GM10847 (cell line): ENCODE measurements at regions not wholly inside any gene's neighbourhood (a gene's known extent, or its start where the extent isn't known, plus 50 kb on each side); places are given as distances from the start of the nearest gene placed in this dataset.

ENCODE experiments used
- POLR2A ChIP-seq: IDR thresholded peaks from 2 replicates; pipeline ENCODE4 v1.6.1; 2011; ENCODE audit not compliant: insufficient read length; ENCODE audit errors: extremely low read depth

DNA sequence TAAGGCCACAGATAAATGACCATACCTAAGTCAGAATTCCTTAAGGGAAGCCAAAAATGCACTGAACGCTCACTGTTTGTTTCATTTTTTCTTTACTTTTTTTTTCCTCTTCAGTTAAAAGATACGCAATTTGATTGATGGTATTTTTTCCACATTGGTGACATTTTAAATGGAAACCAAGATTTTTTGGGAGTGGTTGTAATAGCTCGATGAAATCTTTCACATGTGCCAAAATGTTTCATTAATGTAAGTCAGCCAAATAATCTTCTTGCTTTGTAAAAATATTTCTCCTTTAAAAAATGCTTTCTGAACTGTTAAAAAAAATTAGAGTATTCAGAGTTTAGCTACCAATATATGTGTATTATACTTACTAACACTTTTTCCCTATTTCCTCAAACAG is 339.8 kb downstream of the ZEB2 start:
- TF ChIP-seq POLR2A, result no peak

DNA sequence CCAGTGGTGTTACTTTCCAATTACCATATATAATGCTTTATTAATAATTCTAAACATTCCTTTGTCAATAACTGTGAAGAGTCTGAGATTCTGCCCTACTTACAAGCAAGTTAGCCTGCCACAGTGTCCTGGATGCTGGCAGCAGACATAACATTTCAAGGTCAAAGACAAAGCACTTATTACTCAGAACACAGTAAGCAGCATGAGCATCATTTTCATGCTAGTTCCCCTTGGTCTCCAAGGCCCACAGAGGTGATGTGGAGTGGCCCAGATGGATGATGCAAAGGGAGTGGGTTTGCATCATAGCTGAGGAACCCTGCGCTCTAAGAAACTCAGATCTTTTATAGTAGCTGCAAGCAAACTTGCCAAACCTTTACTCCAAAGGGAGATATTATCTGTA is 349.7 kb downstream of the ZEB2 start:
- TF ChIP-seq POLR2A, result no peak

DNA sequence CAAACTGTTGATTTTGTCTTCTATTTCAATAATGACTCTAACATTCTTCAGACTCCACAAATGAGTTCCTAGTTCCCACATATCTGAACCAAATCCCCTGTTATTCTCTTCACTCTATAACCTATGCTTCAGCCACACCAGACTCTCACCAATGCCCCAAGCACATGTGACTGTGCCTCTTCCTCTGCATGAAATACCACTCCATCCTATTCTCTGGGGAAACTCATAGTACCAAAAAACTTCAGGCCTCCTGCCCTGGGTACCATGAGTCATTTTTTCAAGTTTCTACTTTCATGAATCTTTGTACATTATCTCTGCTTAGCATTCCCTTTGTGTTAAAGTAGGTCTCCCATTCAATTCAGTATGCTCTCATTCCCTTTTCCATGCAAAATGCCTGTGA is 353.2 kb downstream of the ZEB2 start:
- TF ChIP-seq POLR2A, result no peak

DNA sequence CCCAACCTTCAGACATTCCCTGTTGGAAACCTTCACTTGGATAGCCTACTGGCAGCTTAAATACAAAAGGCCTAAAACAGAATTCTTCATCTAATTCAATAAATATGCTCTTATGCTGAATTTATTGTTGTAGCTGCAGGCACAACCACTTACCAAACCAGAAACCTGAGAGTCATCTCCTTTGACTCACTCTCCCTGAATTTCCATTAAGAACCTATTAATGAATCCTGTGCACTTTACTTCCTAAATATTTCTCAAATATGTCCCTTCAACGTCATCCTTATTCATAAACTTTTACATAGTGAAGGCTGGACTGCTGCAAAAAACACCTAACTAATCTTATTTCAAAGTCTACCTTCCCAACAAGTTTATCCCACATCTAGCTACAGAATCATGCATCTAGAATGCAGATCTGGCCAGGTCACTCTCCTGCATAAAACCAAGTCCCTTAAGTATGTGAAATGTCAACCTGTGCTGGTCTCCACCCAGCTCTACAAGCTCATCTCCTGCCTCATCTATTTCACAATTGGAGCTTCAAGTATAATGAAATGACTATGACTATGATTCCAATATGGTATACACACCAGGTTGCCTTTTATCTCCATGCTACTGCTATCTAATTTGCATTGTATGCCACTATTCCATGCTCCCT is 354.2 kb downstream of the ZEB2 start:
- TF ChIP-seq POLR2A, result no peak

DNA sequence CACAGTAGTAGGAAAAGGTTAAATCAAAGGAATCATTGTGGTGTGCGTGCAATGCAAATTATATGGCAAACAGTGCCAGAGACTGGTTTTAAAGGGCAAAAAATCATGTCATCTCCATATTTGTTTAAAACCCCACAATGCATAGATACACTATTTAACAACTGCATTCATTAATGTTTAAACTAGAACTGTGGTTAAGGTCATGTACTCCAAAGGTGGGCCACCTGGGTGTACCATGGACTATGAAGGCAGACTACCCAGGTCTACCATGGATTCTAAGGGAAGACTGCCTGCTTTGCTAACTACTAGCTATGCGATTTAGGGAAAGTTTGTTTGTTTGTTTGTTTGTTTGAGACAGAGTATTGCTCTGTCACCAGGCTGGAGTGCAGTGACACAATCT is 356.3 kb downstream of the ZEB2 start:
- no peak for TF ChIP-seq POLR2A

DNA sequence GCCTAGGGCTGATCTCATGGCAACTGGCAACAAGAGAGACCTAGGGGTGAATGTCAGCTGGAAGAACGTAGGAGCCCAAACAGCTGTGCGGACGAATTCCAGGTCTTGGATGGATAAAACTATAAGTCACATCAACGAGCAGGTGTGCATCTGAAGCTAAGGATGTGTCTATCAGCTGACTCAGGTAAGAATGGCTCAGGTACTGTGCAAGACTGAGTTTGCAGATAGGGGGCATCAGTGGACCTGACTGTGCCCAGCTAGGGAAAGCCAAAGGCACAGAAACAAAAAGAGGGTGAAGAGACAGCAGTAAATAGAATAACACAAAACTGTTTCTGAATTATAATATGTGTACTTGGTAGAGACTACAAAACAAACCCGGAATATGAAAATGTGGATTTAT is 357.3 kb downstream of the ZEB2 start:
- TF ChIP-seq POLR2A, result no peak

DNA sequence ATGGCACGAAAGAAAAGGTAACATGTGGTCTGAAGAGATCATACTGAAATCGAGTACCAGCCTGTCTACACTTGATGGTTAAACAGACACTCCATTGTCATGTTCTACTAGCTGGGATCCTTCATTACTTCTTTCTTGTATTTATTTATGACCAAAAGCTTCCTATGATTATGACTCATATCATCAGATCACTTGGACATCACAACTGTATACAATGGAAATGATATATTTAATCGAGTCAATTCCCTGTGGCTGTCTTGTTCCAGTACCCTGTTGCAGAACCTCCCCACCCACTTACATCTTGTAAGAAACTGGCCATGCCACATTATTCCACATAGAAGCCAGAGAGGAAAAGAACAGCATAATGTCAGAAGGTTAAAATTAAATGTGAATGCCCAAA is 358.9 kb downstream of the ZEB2 start:
- TF ChIP-seq POLR2A, result no peak

DNA sequence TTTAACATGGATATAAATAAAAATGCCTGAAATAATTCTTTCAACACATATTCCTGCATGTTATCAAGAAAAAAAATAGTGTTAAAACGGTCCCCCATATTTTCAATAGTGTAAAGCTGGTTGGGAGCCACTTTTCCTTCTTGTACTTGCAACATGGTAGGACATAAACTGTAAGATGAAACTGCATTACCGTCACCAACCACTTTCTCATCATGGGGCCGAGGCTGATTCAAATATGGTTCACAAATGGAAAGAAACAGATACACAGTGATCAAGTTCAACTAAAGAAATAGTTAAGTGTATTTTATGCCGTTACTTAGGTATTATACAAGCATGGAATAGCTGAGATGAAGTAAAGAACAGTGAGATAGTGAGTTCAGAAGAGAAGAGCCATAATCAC is 360.7 kb downstream of the ZEB2 start:
- no peak for TF ChIP-seq POLR2A

DNA sequence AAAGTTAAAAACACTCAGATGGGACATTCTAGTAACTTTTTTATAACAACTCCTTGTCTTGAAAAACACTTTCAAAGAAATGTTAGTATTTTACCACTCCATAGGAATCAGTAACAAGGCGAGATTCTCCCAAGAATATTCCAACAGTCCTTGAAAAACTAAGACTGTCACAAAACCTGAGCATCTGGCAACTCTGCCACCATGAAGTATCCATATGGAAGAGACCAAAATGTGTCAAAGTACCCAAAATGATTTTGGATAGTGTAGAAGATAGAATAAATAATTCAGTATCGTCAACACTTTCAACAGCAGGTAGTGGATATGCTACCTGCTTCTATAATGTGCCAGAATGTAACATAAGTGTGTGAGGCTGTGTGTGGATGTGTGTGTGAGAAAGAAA is 361.8 kb downstream of the ZEB2 start:
- no peak for TF ChIP-seq POLR2A

DNA sequence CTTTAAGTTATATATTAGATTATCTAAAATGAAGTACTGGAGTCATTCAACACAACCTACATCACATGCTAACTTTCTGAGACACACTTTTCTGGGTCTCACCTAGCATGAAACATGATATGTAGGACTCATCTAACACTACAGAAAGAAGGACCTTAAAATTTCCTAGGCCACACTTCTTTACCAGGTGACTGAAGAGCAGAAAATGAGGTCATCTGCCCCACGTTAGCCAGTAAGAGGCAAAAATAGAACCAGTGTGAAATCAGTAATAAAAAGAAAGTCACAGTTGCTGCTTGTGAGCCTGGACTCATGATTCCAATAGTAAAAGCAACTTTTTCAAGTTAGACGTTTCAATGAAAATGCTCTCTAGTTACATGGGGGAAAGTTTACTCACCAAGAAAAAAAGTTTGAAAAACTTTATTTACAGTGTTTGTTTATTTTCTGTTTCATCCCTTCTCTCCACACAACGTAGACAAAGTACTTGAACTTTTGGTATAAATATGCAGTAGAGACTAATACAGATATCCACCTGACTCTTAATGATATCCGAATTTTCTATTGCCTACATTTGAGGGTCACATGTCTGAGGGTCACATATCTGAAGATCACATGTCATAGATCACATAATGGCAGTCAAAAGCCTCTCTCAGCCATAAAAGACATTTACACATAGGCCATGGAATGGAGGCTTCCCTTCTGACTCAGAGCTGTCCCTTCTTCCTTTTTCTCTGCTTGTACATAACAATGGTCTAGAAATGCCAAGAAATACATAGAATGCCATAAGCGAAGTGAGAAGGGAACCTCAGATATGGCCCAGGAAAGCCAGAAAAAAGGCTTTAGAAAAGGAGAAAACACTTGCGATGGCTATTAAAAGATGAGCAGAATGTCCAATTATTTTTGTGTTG is 362.9 kb downstream of the ZEB2 start:
- no peak for TF ChIP-seq POLR2A

DNA sequence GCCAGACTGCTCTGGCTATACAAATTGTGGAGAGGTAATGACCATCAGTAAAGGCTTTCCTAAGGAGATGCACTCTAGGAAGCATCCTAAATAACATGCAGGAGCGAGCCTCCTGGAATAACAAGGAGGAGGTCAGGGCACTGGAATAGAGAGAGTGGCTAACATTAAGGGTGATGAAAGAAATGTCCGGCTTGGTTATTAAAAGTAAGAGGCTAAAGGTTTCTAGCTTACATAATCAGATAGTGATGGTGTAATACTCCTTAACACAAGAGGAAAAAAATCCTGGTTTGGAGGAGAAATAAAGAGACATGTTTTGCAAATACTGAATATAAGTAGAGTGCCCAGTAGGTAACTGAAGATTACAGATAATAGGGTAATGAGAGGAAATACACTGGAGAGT is 365.7 kb downstream of the ZEB2 start:
- no peak for TF ChIP-seq POLR2A

DNA sequence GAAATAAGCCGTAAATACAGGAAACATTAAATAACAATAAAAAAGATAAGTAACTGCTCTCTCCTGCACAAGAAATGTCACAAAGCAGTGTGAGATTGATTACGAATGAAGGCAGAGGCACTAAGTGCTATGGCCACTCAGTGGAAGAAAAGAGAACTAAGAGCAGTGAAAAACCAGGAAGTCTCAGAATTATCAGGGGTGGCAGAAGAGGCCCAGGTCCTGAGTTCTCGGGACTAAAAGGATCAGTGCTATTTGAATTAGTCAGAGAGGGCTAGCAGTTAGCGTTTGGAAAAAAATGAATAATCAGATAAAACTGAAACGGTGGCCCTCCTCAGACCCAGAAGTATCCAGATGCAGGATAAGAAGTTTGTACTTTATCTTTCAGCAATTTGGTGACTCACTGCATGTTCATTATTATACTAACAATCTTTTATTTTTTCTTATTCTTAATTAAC is 367.1 kb downstream of the ZEB2 start:
- no peak for TF ChIP-seq POLR2A

DNA sequence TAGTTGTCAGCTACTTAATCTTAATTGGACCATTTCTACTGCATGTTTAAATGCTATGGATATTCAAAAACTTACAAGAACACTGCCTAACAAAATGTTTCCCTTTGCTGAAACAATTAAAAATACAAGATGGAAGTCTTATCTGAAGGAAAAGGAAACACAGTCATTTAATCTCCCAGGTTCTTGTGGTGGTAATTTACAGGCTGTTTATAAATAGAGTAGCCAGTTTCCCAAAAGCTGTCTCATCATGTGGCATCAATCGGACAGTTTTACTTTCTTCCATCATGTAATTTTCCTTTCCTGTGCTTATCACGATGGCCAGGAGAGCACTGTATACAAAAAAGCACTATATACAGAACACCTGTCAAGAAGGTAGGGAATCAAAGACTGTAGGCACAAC is 368.1 kb downstream of the ZEB2 start:
- no peak for TF ChIP-seq POLR2A

DNA sequence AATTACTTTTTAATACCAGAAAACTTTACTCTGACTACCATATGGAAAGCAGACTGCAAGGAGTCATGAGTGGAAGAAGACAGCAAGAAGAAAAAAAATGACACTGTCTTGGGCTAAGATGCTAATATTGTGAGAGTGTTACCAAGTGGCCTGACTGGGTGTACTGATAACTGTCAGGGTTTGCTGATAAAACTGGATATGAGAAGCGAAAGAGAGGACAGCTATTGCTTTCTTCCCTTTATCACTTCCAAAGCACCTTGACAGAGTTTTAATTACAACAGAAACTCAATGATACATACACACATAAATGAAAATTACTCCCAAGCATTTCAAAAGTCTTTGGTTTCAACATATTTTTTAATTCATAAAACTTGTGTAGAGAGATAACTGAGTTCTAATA is 368.5 kb downstream of the ZEB2 start:
- no peak for TF ChIP-seq POLR2A

DNA sequence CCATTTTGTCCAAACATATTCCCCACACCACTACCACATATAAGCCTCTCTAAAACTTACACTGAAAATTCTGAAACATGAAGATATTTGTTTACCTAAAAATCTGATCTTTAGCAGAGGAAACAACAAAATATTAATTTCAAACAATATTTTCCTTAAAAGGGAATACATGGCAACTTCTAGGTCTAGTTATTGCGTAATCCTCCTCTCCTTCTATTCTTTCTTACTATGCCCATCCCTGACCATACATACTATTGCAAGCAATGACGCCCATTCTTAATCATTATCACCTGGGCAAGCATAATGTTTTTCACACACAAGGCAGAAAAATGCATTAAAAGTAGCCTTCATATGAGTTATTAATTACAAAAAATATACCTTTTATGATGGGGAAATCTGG is 372.6 kb downstream of the ZEB2 start:
- TF ChIP-seq POLR2A, result no peak

DNA sequence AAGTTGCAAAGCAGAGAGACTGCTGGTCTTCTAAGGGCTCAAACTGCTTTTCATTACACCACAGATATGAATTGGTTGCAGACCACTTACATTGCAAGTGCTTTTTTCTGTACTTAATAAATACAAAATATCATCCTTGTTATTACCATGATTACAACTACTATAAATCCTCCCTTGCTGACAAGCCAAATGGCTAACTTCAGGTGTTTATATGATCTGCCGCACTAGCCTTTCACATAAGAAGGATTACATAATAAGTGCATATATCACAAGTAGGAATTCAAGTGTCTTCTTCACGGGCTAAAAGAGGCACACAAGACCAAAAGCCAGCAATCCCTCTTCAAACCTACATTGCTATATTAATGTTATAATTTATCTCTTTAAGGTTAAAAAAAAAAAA is 373.0 kb downstream of the ZEB2 start:
- TF ChIP-seq POLR2A, result no peak
